HCT116 (cell line): ENCODE measurements at regions not wholly inside any gene's neighbourhood (a gene's known extent, or its start where the extent isn't known, plus 50 kb on each side); places are given as distances from the start of the nearest gene placed in this dataset.

Experiments used
- ATAC-seq: fragments of 200-7000 bp; cut with Tn5 transposase; 2 replicates; pipeline ENCODE4 v1.9.1; 2020; ENCODE audit warnings: mild to moderate bottlenecking, moderate library complexity
- BruUV-seq: library from RNA; stranded (reverse); fragments of 400-500 nt; replicated peaks from 2 replicates; lab custom pipeline; 2021; lab: Mats Ljungman, UMichigan
- CTCF ChIA-PET: fragments of 300-600 bp; sonication (Branson Sonifier 250); formaldehyde crosslinking; loops from one replicate; lab custom pipeline; 2021; ENCODE audit warnings: antibody characterized with exemption; lab: Charles Lee
- POLR2A ChIA-PET: fragments of 300-600, 350-600 bp; sonication (Branson Sonifier 250); formaldehyde crosslinking; loops from one replicate; lab custom pipeline; 2021; ENCODE audit warnings: antibody characterized with exemption; lab: Charles Lee
- RAD21 ChIA-PET, 2 experiments: fragments of 300-600 bp; sonication (Branson Sonifier 250); formaldehyde crosslinking; loops; one replicate each; lab custom pipeline; 2023; ENCODE audit warnings: low total read pairs in 2 of 2; ENCODE audit not compliant: uncharacterized antibody in 2 of 2, unreplicated experiment in 2 of 2, low non-redundant PET in 1 of 2; lab: Charles Lee
- DNase-seq: peaks from one replicate; pipeline ENCODE4 v3.0.0-alpha.2; 2010; ENCODE audit warnings: low read depth, low spot score
- H2AFZ ChIP-seq: fragments of 200-600 bp; shearing (Covaris generic), sonication (generic); 2 replicates; pipeline ENCODE4 v1.6.1; 2017; ENCODE audit warnings: low read depth, mixed run types, mixed read lengths, antibody characterized with exemption, low read length; ENCODE audit not compliant: poor library complexity, severe bottlenecking
- H3K27ac ChIP-seq: 2 replicates; pipeline ENCODE4 v1.5.1; 2012; ENCODE audit warnings: low read depth, low read length
- H3K27me3 ChIP-seq: fragments of 200-600 bp; sonication (generic); 2 replicates; pipeline ENCODE4 v1.6.1; 2016; ENCODE audit warnings: mixed run types, low read length, mixed read lengths; ENCODE audit not compliant: insufficient read depth
- H3K36me3 ChIP-seq, 2 experiments: fragments of 200-500 bp in 1 of 2; fragments of 200-600 bp in 1 of 2; sonication (Bioruptor generic) in 1 of 2; sonication (generic) in 1 of 2; 2 replicates each; pipeline versions ENCODE4 v1.5.1 to v1.6.1; 2014 to 2016; ENCODE audit warnings: low read length in 2 of 2, inconsistent platforms in 1 of 2, mixed read lengths in 1 of 2, mixed run types in 1 of 2; ENCODE audit not compliant: insufficient read depth in 2 of 2, control insufficient read depth in 1 of 2
- H3K4me1 ChIP-seq, 2 experiments: fragments of 200-600 bp in 1 of 2; sonication (generic) in 1 of 2; 2 replicates each; pipeline versions ENCODE4 v1.5.1 to v1.6.1; 2012 to 2017; ENCODE audit warnings: low read length in 2 of 2, inconsistent platforms in 1 of 2, mild to moderate bottlenecking in 1 of 2, mixed read lengths in 1 of 2, mixed run types in 1 of 2, moderate library complexity in 1 of 2; ENCODE audit not compliant: insufficient read depth in 2 of 2, control insufficient read depth in 1 of 2
- H3K4me2 ChIP-seq: fragments of 200-600 bp; sonication (generic); 2 replicates; pipeline ENCODE4 v1.6.1; 2017; ENCODE audit warnings: mixed run types, low read length, mixed read lengths
- H3K4me3 ChIP-seq, 2 experiments: fragments of 200-600 bp in 1 of 2; sonication (generic) in 1 of 2; replicated peaks in 1 of 2; 2 replicates each; pipeline ENCODE4 v1.5.1; 2011 to 2016; ENCODE audit warnings: low read length in 2 of 2, control low read depth in 1 of 2, low read depth in 1 of 2, mild to moderate bottlenecking in 1 of 2, mixed read lengths in 1 of 2, mixed run types in 1 of 2
- H3K79me2 ChIP-seq: fragments of 200-600 bp; sonication (generic); 2 replicates; pipeline ENCODE4 v1.6.1; 2017; ENCODE audit warnings: mild to moderate bottlenecking, mixed run types, low read length, moderate library complexity, mixed read lengths; ENCODE audit not compliant: insufficient read depth
- H3K9ac ChIP-seq: fragments of 200-600 bp; sonication (generic); 2 replicates; pipeline ENCODE4 v1.6.1; 2016; ENCODE audit warnings: low read length, mixed read lengths
- H3K9me2 ChIP-seq: fragments of 200-600 bp; sonication (generic), shearing (Covaris generic); 2 replicates; pipeline ENCODE4 v1.6.1; 2017; ENCODE audit warnings: mixed run types, mild to moderate bottlenecking, moderate library complexity; ENCODE audit not compliant: insufficient read depth
- H3K9me3 ChIP-seq, 2 experiments: fragments of 200-500 bp in 1 of 2; fragments of 200-600 bp in 1 of 2; sonication (Bioruptor generic) in 1 of 2; sonication (generic) in 1 of 2; 2 replicates each; pipeline ENCODE4 v1.6.1; 2014 to 2017; ENCODE audit warnings: low read length in 2 of 2, mixed read lengths in 2 of 2, inconsistent platforms in 1 of 2, low read depth in 1 of 2, mild to moderate bottlenecking in 1 of 2, mixed run types in 1 of 2, moderate library complexity in 1 of 2; ENCODE audit not compliant: control insufficient read depth in 1 of 2, insufficient read depth in 1 of 2
- H4K20me1 ChIP-seq: fragments of 200-600 bp; sonication (generic), shearing (Covaris generic); 2 replicates; pipeline ENCODE4 v1.6.1; 2017; ENCODE audit warnings: mixed run types, mild to moderate bottlenecking, moderate library complexity; ENCODE audit not compliant: insufficient read depth
- CEBPB ChIP-seq: IDR thresholded peaks from 2 replicates; pipeline ENCODE4 v1.6.1; 2012; ENCODE audit warnings: low read depth
- CTCF ChIP-seq, 3 experiments: fragments of 200-600 bp in 1 of 3; sonication (generic) in 1 of 3; IDR thresholded peaks in 2 of 3; conservative IDR thresholded peaks in 1 of 3; 2 replicates each; pipeline ENCODE4 v1.5.1; 2012 to 2017; ENCODE audit warnings: low read depth in 2 of 3, low read length in 2 of 3, antibody characterized with exemption in 1 of 3, borderline replicate concordance in 1 of 3, control low read depth in 1 of 3, mild to moderate bottlenecking in 1 of 3, mixed read lengths in 1 of 3, mixed run types in 1 of 3, moderate library complexity in 1 of 3; ENCODE audit not compliant: insufficient read depth in 1 of 3
- EGR1 ChIP-seq: IDR thresholded peaks from 2 replicates; pipeline ENCODE4 v1.6.1; 2012; ENCODE audit warnings: low read depth
- EZH2phosphoT487 ChIP-seq: fragments of 200-600 bp; IDR thresholded peaks from 2 replicates; pipeline ENCODE4 v1.6.1; 2018; ENCODE audit warnings: antibody characterized with exemption, borderline replicate concordance
- POLR2A ChIP-seq: IDR thresholded peaks from 2 replicates; pipeline ENCODE4 v1.7.0; 2011; ENCODE audit warnings: borderline replicate concordance; ENCODE audit not compliant: insufficient read depth, insufficient read length; ENCODE audit errors: extremely low read depth
- POLR2AphosphoS5 ChIP-seq: IDR thresholded peaks from 2 replicates; pipeline ENCODE4 v1.6.1; 2011; ENCODE audit warnings: mild to moderate bottlenecking, low read depth, low read length, moderate library complexity
- RAD21 ChIP-seq: IDR thresholded peaks from 2 replicates; pipeline ENCODE4 v1.6.1; 2012; ENCODE audit warnings: low read depth, mild to moderate bottlenecking
- SP1 ChIP-seq: IDR thresholded peaks from 2 replicates; pipeline ENCODE4 v1.6.1; 2012; ENCODE audit warnings: low read depth
- SRF ChIP-seq: IDR thresholded peaks from 2 replicates; pipeline ENCODE4 v1.6.1; 2012; ENCODE audit warnings: low read depth
- TCF7L2 ChIP-seq: IDR thresholded peaks from 2 replicates; pipeline ENCODE4 v1.7.0; 2011; ENCODE audit warnings: borderline replicate concordance, inconsistent platforms; ENCODE audit not compliant: insufficient read depth, insufficient read length; ENCODE audit errors: extremely low read depth
- YY1 ChIP-seq: IDR thresholded peaks from 2 replicates; pipeline ENCODE4 v1.6.1; 2011; ENCODE audit warnings: low read length, low read depth, moderate library complexity, mild to moderate bottlenecking; ENCODE audit not compliant: insufficient replicate concordance; ENCODE audit errors: extremely low read depth
- ZFX ChIP-seq: fragments of 450-650 bp; IDR thresholded peaks from 2 replicates; pipeline ENCODE4 v1.6.1; 2017
- ZNF274 ChIP-seq: fragments of 200-500 bp; sonication (Bioruptor generic); IDR thresholded peaks from 2 replicates; pipeline ENCODE4 v1.6.1; 2014; ENCODE audit warnings: mild to moderate bottlenecking, low read depth, low read length, inconsistent platforms
- intact Hi-C: fragments of 100-400 bp; cut with micrococcal nuclease; formaldehyde crosslinking; loops from 2 replicates; pipeline ENCODE4 v1.10.0; 2022
- TF ChIP-seq, protein P1 (sequence below): IDR thresholded peaks from 2 replicates; pipeline ENCODE4 v1.6.1; 2011; ENCODE audit warnings: mild to moderate bottlenecking, low read length, moderate library complexity; ENCODE audit not compliant: insufficient replicate concordance; ENCODE audit errors: extremely low read depth

DNA sequence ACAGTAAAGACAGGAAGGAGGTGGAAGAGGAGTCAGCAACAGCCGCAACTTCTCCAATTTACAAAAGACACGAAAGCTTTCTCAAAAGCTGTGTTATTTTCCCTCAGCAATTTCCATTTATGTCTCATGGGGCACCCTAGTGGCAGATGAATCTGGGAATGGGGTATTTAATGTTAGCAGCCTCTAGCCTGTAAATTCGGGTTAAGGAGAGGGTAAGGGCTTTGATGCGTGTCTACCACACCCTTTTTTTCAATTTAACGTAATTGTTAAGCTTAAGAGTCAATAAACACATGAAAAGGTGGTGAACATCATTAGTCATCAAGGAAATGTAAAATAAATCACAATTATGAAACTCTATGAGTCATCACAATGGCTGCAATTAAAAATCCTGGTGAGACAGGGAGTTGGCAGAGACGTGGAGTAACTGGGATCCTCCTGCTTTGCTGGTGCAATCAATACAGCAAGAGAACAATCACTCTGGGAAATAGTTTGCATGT is 986.4 kb downstream of the AACS start:
- intact Hi-C loops: no loop called here
- Histone ChIP-seq H3K9me2 (no peaks in the 10 kb centered on the region), H3K27me3 (no peaks in the 10 kb centered on the region), H4K20me1 (no peaks in the 10 kb centered on the region), H3K36me3 (no peaks in the 10 kb centered on the region), H3K4me1 (no peaks in the 10 kb centered on the region), H3K4me3 (no peak overlapping the region), H3K27ac (no peak overlapping the region), H3K9ac (no peak overlapping the region), H3K4me2 (no peak overlapping the region), H3K9me3 (peaks cover 7 to 9% of the 10 kb centered on the region in 2 experiments; a peak in 2 of 4 replicates), H3K79me2 (no peaks in the 10 kb centered on the region), H2AFZ (no peak overlapping the region)
- no peak for ATAC-seq
- CTCF ChIA-PET: no interaction called here
- POLR2A ChIA-PET: no interaction called here
- RAD21 ChIA-PET: no interaction called here
- TF ChIP-seq CEBPB (no peak), TCF7L2 (no peak), POLR2A (no peak), EGR1 (no peak), SRF (no peak)
- TF ChIP-seq, protein P1, sequence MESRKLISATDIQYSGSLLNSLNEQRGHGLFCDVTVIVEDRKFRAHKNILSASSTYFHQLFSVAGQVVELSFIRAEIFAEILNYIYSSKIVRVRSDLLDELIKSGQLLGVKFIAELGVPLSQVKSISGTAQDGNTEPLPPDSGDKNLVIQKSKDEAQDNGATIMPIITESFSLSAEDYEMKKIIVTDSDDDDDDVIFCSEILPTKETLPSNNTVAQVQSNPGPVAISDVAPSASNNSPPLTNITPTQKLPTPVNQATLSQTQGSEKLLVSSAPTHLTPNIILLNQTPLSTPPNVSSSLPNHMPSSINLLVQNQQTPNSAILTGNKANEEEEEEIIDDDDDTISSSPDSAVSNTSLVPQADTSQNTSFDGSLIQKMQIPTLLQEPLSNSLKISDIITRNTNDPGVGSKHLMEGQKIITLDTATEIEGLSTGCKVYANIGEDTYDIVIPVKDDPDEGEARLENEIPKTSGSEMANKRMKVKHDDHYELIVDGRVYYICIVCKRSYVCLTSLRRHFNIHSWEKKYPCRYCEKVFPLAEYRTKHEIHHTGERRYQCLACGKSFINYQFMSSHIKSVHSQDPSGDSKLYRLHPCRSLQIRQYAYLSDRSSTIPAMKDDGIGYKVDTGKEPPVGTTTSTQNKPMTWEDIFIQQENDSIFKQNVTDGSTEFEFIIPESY: no peak
- BruUV-seq: no TSS peak
- no peak for DNase-seq

DNA sequence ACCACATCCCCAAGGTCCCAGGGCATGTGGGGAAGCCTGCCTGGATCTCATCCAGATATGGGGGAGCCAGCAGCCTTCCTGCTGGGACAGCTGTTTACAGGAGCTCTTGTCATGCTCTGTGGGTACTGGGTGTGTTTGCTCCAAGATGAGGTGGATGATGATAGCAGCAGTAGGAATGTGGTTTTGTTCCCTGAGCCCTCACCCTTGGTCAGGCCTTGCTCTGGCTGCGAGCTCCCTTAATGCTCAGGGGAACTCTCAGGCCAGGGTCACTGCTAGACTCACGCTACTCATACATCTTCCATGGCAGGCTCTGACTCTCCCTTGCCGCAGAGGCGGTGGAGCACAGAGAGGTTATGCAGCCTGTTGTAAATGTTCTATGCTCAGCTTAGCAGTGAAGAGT is 990.3 kb downstream of the AACS start:
- BruUV-seq: no TSS peak
- H3K27ac ChIP-seq: no peak overlapping the region
- RAD21 ChIA-PET: no interaction called here
- no peaks in the 10 kb centered on the region for H3K79me2 ChIP-seq
- DNase-seq: no peak
- H3K9ac ChIP-seq: no peak overlapping the region
- H3K4me1 ChIP-seq: no peaks in the 10 kb centered on the region
- H3K4me3 ChIP-seq: no peak overlapping the region
- intact Hi-C loops: no loop called here
- no peaks in the 10 kb centered on the region for H3K36me3 ChIP-seq
- POLR2A ChIA-PET: no interaction called here
- peaks cover 5 to 12% of the 10 kb centered on the region in 2 experiments; a peak in 2 of 4 replicates for H3K9me3 ChIP-seq
- CTCF ChIA-PET: no interaction called here
- no peaks in the 10 kb centered on the region for H4K20me1 ChIP-seq
- no peaks in the 10 kb centered on the region for H3K9me2 ChIP-seq
- ATAC-seq: no peak
- no peak for TF ChIP-seq SP1
- no peak for TF ChIP-seq YY1
- TF ChIP-seq, protein P1: no peak
- TF ChIP-seq RAD21: no peak
- no peak for TF ChIP-seq ZFX
- no peak for TF ChIP-seq EGR1
- TF ChIP-seq ZNF274: no peak
- no peak for TF ChIP-seq SRF
- no peak for TF ChIP-seq POLR2AphosphoS5
- no peak for TF ChIP-seq CTCF (IDR thresholded peaks at IDR 0.05 in 2 of 3, conservative IDR thresholded peaks at IDR 0.05 in 1 of 3; ENCODE audit: borderline replicate concordance in 1 of 3, insufficient read depth in 1 of 3, low read depth in 2 of 3, low read length in 2 of 3)
- TF ChIP-seq EZH2phosphoT487: no peak
- TF ChIP-seq POLR2A: no peak
- no peak overlapping the region for H2AFZ ChIP-seq
- H3K4me2 ChIP-seq: no peak overlapping the region
- H3K27me3 ChIP-seq: no peaks in the 10 kb centered on the region
